Activated CD8-positive, alpha-beta memory T cell treated with anti-CD3 and anti-CD28 coated beads for 24 hours (primary cell): ENCODE measurements at regions not wholly inside any gene's neighbourhood (a gene's known extent, or its start where the extent isn't known, plus 50 kb on each side); places are given as distances from the start of the nearest gene placed in this dataset.

Experiments used
- DNase-seq: peaks from one replicate; pipeline ENCODE4 v3.0.0-alpha.2; 2020

DNA sequence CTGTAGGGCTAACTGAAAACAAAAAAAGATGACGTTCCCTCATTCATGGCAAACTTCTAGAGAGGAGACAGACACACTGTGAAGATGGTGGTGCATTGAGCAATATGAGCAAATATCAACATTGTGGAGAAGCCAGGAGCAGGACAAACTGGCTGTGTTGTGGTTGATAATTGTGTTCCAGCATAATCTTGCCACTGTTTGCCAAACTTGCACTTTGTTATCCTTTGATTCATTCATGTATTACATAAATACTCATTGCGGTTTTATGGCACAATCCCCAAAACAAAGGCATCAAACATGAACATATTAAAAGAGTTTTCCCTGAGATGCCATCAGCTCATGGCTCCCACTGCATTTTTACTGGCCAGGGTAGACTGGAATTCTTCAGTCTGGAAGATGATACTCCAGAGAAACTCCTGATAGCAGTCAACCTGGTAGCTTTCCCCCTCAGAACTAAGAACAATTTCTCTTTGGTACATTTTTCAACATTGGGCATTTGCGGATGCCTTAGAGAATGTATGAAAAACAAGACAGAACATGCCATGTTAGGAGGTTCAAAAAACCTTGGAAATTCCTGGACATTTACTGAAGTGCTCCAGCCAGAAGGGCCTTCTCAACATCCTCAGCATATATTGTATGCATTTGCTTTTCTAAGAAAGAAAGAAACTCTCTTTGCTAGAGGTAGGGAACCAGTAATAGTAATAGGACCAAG, 487.4 kb upstream of the CELF4 start:
- DNase-seq, result no peak

- no peak for DNase-seq
These were observed 482.2 kb upstream of the CELF4 start for GRCh38 chr18:38047820-38048219.

- no peak for DNase-seq
These were observed 481.1 kb upstream of the CELF4 start for GRCh38 chr18:38046651-38047050.

DNA sequence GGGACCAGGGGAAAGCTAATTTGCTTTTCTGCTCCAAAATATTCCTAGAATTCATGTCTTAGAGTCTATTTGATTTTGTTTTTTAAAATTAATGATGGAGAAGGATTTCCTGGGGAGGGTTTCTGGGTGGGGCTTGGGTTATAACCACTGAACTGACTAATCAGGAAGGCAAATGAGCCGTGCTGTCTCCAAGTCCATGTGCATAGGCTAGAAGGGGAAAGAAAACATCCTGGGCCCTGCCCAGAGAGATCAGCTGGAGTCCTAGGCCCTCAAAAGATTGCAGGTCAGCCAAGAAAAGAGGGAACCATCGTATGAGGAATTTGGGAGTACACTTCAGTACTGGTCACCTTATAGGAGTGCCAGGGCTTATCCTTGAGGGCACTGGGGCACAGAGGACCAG, 480.2 kb upstream of the CELF4 start:
- no peak for DNase-seq

DNA sequence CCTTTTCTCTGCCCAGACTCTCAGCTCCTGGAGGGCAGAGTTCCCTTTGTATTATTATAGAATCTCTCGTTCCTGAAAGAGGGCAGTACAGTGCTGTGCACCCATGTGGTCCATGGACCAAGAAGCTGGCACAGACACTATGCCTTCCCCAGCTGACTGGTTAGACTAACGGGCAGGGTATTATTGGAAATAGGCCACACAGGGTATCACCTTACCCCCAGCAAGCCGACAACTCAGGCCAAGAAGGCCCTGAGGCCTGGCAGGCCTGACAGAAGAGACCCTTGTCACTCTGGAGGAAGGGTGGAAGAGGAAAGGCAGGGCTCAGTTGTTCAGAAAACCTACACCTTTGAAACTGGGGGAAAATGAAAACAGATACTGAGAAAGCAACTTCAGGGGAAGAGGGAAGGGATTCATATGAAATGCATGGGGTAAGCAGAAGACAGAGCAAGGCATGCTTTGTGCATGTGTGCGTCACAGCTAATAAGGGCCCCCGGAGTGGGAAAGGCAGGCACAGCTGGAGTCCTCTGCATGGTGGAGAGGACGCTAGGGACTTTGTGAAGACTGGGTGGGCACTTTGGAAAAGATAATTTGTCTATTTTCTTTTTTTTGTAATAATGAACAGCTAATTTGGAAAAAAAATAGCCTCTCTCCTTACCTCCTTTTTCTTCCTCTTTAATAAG, 476.8 kb upstream of the CELF4 start:
- no peak for DNase-seq

- no peak for DNase-seq
These were observed 472.6 kb upstream of the CELF4 start for GRCh38 chr18:38038242-38038641.

- DNase-seq, result no peak
These were observed 469.6 kb upstream of the CELF4 start for GRCh38 chr18:38035193-38035592.

GRCh38 chr18:38033282-38033681, 467.7 kb upstream of the CELF4 start:
- no peak for DNase-seq

GRCh38 chr18:38032516-38032915, 466.9 kb upstream of the CELF4 start:
- DNase-seq, result no peak

- no peak for DNase-seq
These were observed 463.3 kb upstream of the CELF4 start for GRCh38 chr18:38028946-38029345.

GRCh38 chr18:38025433-38026038, 459.9 kb upstream of the CELF4 start:
- no peak for DNase-seq

- no peak for DNase-seq
These were observed 458.3 kb upstream of the CELF4 start for GRCh38 chr18:38023871-38024270.

DNA sequence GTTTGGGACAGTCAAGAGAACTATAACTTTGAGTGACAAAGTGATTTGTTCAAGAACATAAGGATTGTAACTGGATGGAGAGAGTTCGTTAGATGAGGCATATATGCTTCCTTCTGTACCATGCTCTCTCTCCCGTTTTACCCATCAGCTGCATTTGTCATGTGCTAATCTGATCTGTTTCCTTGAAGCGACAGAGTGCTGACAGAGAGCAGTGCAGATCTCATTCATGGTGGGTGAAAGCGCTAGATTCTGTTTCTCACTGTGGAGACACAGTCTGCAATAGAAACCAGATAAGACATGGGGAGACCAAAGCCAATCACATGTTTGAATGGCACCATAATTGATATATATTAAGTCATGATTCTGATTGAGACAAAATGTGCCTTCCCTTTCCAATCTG, 456.6 kb upstream of the CELF4 start:
- no peak for DNase-seq

GRCh38 chr18:38019292-38019691, 453.7 kb upstream of the CELF4 start:
- no peak for DNase-seq

GRCh38 chr18:38010971-38011857, 445.6 kb upstream of the CELF4 start:
- DNase-seq, result no peak

DNA sequence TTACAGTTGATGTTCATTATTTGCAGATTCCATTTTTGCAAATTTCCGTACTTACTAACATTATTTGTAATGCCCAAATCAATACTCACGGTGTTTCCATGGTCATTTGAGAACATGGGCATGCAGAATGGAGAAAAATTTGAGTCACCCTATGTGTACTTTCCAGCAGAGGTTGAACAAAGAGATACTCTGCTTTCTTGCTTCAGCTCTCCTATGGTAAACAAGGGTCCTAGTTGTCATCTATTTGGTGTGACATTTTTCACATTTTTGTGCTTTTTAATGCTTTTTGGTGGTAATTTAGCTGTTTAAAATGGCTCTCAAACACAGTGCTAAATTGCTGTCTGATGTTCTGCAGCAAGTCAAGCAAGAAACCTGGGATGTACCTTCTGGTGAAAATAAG, 444.4 kb upstream of the CELF4 start:
- no peak for DNase-seq

DNA sequence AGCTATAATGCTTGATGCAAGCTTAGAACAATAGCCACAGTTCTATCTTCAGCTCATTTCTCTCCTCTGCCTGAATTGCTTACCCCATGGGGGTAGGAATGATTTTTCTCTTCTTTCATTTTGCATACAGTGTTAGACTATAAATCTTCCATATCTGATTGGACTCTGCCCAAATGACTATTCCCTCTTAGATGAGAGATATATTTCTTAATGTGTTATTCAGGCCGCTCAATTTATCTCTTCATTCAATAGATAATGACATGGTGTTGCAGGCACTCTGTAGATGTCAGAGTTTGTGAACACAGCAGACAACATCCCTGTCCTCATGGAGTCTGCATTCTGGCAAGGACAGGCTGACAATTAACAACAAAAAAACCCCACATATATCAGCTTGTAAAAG, 443.7 kb upstream of the CELF4 start:
- no peak for DNase-seq

- DNase-seq, result no peak
These were observed 442.2 kb upstream of the CELF4 start for GRCh38 chr18:38007676-38008330.

DNA sequence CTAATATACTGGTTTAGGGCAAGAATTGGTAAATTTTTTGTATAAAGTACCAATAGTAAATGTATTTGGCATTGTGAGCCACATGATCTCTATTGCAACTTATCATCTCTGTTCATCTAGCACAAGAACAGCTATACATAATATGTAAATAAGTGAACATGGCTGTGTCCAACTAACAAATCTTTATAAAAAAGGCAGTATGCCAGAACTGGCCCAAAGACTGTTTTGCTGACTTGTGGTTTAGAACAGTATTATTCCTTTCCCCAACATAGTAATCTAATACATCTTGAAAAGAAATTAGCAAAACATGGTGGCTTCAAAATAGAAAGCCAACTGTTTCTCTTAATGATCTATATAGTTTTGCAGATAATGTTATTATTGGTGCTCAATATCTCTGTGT, 441.4 kb upstream of the CELF4 start:
- DNase-seq, result no peak

DNA sequence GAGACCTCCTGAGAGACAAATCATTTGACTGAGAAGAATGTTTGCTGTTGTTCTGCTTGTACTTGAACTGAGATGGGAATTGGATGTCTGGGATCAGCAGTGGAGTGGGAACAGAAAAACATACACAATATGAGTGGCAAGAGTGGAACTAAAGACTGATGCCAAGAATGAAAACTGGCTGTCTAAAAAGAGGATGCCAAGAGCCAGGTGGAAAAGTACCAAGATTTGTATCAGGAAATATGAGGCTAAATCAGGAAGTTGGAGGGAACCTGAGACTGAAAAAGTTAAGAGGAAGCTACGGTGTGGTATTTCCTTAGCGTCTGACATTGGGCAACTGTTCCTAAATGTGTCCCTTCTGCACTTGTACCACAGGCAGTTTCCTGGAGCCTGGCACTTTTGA, 440.9 kb upstream of the CELF4 start:
- no peak for DNase-seq

- DNase-seq, result no peak
These were observed 432.1 kb upstream of the CELF4 start for GRCh38 chr18:37997695-37998094.

GRCh38 chr18:37987901-37988300, 422.3 kb upstream of the CELF4 start:
- no peak for DNase-seq

- no peak for DNase-seq
These were observed 421.1 kb upstream of the CELF4 start for GRCh38 chr18:37986665-37987064.
